HepG2 (cell line): ENCODE measurements at regions not wholly inside any gene's neighbourhood (a gene's known extent, or its start where the extent isn't known, plus 50 kb on each side); places are given as distances from the start of the nearest gene placed in this dataset.

Source experiments
- KDM1A ChIP-seq: IDR thresholded peaks from 2 replicates; pipeline ENCODE4 v1.6.1; 2016; ENCODE audit warnings: missing compliant biosample characterization
- POLR2A ChIP-seq, 2 experiments: IDR thresholded peaks; 2 replicates each; pipeline ENCODE4 v1.6.1; 2011; ENCODE audit warnings: low read depth in 2 of 2, low read length in 2 of 2, mild to moderate bottlenecking in 1 of 2, moderate library complexity in 1 of 2; ENCODE audit not compliant: insufficient read depth in 1 of 2
- SRF ChIP-seq: IDR thresholded peaks from 2 replicates; pipeline ENCODE4 v1.6.1; 2011; ENCODE audit warnings: mild to moderate bottlenecking, low read depth, low read length, moderate library complexity
- TCF12 ChIP-seq, 2 experiments: fragments of 450-650 bp in 1 of 2; sonication (generic) in 1 of 2; formaldehyde crosslinking in 1 of 2; IDR thresholded peaks; 2 replicates each; pipeline versions ENCODE4 v1.6.1 to v1.8.0; 2017 to 2022; ENCODE audit warnings: antibody characterized with exemption in 1 of 2, mild to moderate bottlenecking in 1 of 2, missing genetic modification reagents in 1 of 2, moderate library complexity in 1 of 2
- ZNF569 ChIP-seq: sonication (generic); formaldehyde crosslinking; IDR thresholded peaks from 2 replicates; pipeline ENCODE4 v1.5.0; 2020; ENCODE audit warnings: mild to moderate bottlenecking, missing genetic modification reagents, moderate library complexity, borderline replicate concordance
- TF ChIP-seq, protein P1 (sequence below): sonication (generic); formaldehyde crosslinking; IDR thresholded peaks from 2 replicates; pipeline ENCODE4 v1.5.0; 2020; ENCODE audit warnings: mild to moderate bottlenecking, missing genetic modification reagents, moderate library complexity
- TF ChIP-seq, protein P2 (sequence below): sonication (generic); formaldehyde crosslinking; IDR thresholded peaks from 2 replicates; pipeline ENCODE4 v1.8.1; 2023; ENCODE audit warnings: missing genetic modification reagents, mild to moderate bottlenecking, borderline replicate concordance

DNA sequence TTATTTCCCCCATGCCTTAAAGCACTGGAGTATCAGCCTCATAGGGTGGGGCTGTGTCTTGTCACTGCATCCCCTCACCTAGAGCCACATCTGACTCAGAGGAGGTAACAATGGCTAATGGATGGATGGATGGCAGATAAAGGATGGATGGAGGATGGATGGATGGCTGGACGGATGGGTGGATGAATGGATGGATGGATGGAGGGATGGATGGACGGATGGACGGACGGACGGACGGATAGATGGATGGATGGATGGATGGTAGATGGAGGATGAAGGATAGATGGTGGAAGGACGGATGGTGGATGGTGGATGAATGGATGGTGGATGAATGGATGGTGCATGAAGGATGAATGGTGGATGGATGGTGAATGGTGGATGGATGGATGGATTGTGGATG is 77.2 kb downstream of the PDGFA start:
- TF ChIP-seq, protein P1, sequence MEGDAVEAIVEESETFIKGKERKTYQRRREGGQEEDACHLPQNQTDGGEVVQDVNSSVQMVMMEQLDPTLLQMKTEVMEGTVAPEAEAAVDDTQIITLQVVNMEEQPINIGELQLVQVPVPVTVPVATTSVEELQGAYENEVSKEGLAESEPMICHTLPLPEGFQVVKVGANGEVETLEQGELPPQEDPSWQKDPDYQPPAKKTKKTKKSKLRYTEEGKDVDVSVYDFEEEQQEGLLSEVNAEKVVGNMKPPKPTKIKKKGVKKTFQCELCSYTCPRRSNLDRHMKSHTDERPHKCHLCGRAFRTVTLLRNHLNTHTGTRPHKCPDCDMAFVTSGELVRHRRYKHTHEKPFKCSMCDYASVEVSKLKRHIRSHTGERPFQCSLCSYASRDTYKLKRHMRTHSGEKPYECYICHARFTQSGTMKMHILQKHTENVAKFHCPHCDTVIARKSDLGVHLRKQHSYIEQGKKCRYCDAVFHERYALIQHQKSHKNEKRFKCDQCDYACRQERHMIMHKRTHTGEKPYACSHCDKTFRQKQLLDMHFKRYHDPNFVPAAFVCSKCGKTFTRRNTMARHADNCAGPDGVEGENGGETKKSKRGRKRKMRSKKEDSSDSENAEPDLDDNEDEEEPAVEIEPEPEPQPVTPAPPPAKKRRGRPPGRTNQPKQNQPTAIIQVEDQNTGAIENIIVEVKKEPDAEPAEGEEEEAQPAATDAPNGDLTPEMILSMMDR, result no peak
- TF ChIP-seq, protein P2, sequence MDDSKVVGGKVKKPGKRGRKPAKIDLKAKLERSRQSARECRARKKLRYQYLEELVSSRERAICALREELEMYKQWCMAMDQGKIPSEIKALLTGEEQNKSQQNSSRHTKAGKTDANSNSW, result no peak
- TF ChIP-seq POLR2A (IDR thresholded peaks at IDR 0.05; ENCODE audit: insufficient read depth in 1 of 2, low read depth in 2 of 2, low read length in 2 of 2) (no peak), KDM1A (CRISPR knock-in tag) (no peak), ZNF569 (CRISPR knock-in tag) (no peak), SRF (no peak), TCF12 (IDR thresholded peaks at IDR 0.05) (no peak), TCF12 (CRISPR knock-in tag; IDR thresholded peaks at IDR 0.05) (no peak)
